ENCODE measurements at regions not wholly inside any gene's neighbourhood (a gene's known extent, or its start where the extent isn't known, plus 50 kb on each side); places are given as distances from the start of the nearest gene placed in this dataset.

GRCh38 chr3:10561162-10561945 is 56.0 kb upstream of the ATP2B2 start:
- H3K9ac ChIP-seq = no peak overlapping the region
- no peak overlapping the region for H2AFZ ChIP-seq (ENCODE audit: low read depth)
- no peak overlapping the region for H3K4me3 ChIP-seq (ENCODE audit: low read depth in 2 of 2, low read length in 1 of 2)
- CTCF ChIA-PET = interaction anchor here (1.1 kb wide), 1 partner anchor 9 kb away, joined by 3 read pairs; no protein-coding TSS in a partner anchor
- POLR2A ChIA-PET = no interaction called here
- no peak overlapping the region for H3K4me2 ChIP-seq
- DNase-seq = no peak
- H3F3A ChIP-seq (replicated peaks; ENCODE audit: insufficient read depth) = no peaks in the 10 kb centered on the region
- H3K9me2 ChIP-seq = no peaks in the 10 kb centered on the region
- H3K27ac ChIP-seq (ENCODE audit: low read depth in 2 of 2, low read length in 1 of 2) = no peak overlapping the region
- TF ChIP-seq MEF2A (IDR thresholded peaks at IDR 0.05; ENCODE audit: borderline replicate concordance, low read depth) = no peak
- TF ChIP-seq MAX (IDR thresholded peaks at IDR 0.05; ENCODE audit: low read depth) = no peak
- TF ChIP-seq RXRA (IDR thresholded peaks at IDR 0.05; ENCODE audit: borderline replicate concordance, low read depth) = no peak
- no peak for TF ChIP-seq FOXJ3 (CRISPR knock-in tag; IDR thresholded peaks at IDR 0.05)
- TF ChIP-seq SIN3A (IDR thresholded peaks at IDR 0.05; ENCODE audit: borderline replicate concordance, low read depth, low read length) = no peak
- TF ChIP-seq GATA2 (CRISPR knock-in tag; IDR thresholded peaks at IDR 0.05) = no peak
- no peak for TF ChIP-seq JUND (IDR thresholded peaks at IDR 0.05)
- 15% methylated on average over 7 of the region's 7 CpGs for WGBS (ENCODE audit: low lambda C conversion rate)
- H3K4me1 ChIP-seq (ENCODE audit: control insufficient read depth in 1 of 2, insufficient read depth in 2 of 2, low read depth in 1 of 2, low read length in 1 of 2) = no peaks in the 10 kb centered on the region
- no peaks in the 10 kb centered on the region for H3K79me2 ChIP-seq (ENCODE audit: insufficient read depth)
- no peaks in the 10 kb centered on the region for H4K20me1 ChIP-seq (ENCODE audit: insufficient read depth)
- H3K27me3 ChIP-seq (ENCODE audit: insufficient read depth) = no peaks in the 10 kb centered on the region
- H3K9me3 ChIP-seq = no peaks in the 10 kb centered on the region
- no peaks in the 10 kb centered on the region for H3K36me3 ChIP-seq (replicated peaks in 1 of 2; ENCODE audit: control insufficient read depth in 1 of 2, insufficient read depth in 2 of 2, low read length in 1 of 2)

GRCh38 chr3:10561946-10562560 is 56.7 kb upstream of the ATP2B2 start:
- H3K9me2 ChIP-seq = no peaks in the 10 kb centered on the region
- no peaks in the 10 kb centered on the region for H3K79me2 ChIP-seq (ENCODE audit: insufficient read depth)
- TF ChIP-seq NFIC (IDR thresholded peaks at IDR 0.05; ENCODE audit: borderline replicate concordance) (no peak), JUND (IDR thresholded peaks at IDR 0.05) (no peak), FOSL2 (IDR thresholded peaks at IDR 0.05; ENCODE audit: borderline replicate concordance, low read depth) (no peak), CHD2 (IDR thresholded peaks at IDR 0.05; ENCODE audit: low read length, partially characterized antibody) (no peak), TCF12 (IDR thresholded peaks at IDR 0.05) (no peak), POLR2AphosphoS5 (IDR thresholded peaks at IDR 0.05; ENCODE audit: low read depth, low read length) (no peak), CTCF (IDR thresholded peaks at IDR 0.05) (no peak), ZBTB33 (IDR thresholded peaks at IDR 0.05; ENCODE audit: borderline replicate concordance, low read depth) (no peak), RXRA (IDR thresholded peaks at IDR 0.05; ENCODE audit: borderline replicate concordance, low read depth) (no peak), MAX (IDR thresholded peaks at IDR 0.05; ENCODE audit: low read depth) (no peak), IRF3 (IDR thresholded peaks at IDR 0.05; ENCODE audit: low read depth, low read length) (no peak), TAF1 (IDR thresholded peaks at IDR 0.05; ENCODE audit: borderline replicate concordance, low read depth, low read length) (no peak), RAD21 (IDR thresholded peaks at IDR 0.05; ENCODE audit: low read length) (no peak), FOXJ3 (CRISPR knock-in tag; IDR thresholded peaks at IDR 0.05) (no peak), FOXM1 (IDR thresholded peaks at IDR 0.05; ENCODE audit: low read depth) (no peak), ELF1 (IDR thresholded peaks at IDR 0.05) (no peak)
- no peaks in the 10 kb centered on the region for H3F3A ChIP-seq (replicated peaks; ENCODE audit: insufficient read depth)
- POLR2A ChIA-PET = no interaction called here
- H3K27me3 ChIP-seq (ENCODE audit: insufficient read depth) = no peaks in the 10 kb centered on the region
- no peaks in the 10 kb centered on the region for H3K4me1 ChIP-seq (ENCODE audit: control insufficient read depth in 1 of 2, insufficient read depth in 2 of 2, low read depth in 1 of 2, low read length in 1 of 2)
- no peaks in the 10 kb centered on the region for H4K20me1 ChIP-seq (ENCODE audit: insufficient read depth)
- no peaks in the 10 kb centered on the region for H3K9me3 ChIP-seq
- H3K4me3 ChIP-seq (ENCODE audit: low read depth in 2 of 2, low read length in 1 of 2) = no peak overlapping the region
- no peaks in the 10 kb centered on the region for H3K36me3 ChIP-seq (replicated peaks in 1 of 2; ENCODE audit: control insufficient read depth in 1 of 2, insufficient read depth in 2 of 2, low read length in 1 of 2)
- WGBS (ENCODE audit: low lambda C conversion rate) = 27% methylated on average over 3 of the region's 4 CpGs
- H3K9ac ChIP-seq = no peak overlapping the region
- no peak overlapping the region for H3K27ac ChIP-seq (ENCODE audit: low read depth in 2 of 2, low read length in 1 of 2)
- CTCF ChIA-PET = no interaction called here
- no peak overlapping the region for H3K4me2 ChIP-seq
- H2AFZ ChIP-seq (ENCODE audit: low read depth) = no peak overlapping the region
- no peak for DNase-seq
